GM12874 (cell line): ENCODE measurements at regions not wholly inside any gene's neighbourhood (a gene's known extent, or its start where the extent isn't known, plus 50 kb on each side); places are given as distances from the start of the nearest gene placed in this dataset.

Experiments used
- TF ChIP-seq, protein P1 (sequence below): IDR thresholded peaks from 2 replicates; pipeline ENCODE4 v1.5.1; 2011; ENCODE audit warnings: low read depth, mild to moderate bottlenecking, control low read depth, low read length, moderate library complexity; ENCODE audit not compliant: insufficient read depth

DNA sequence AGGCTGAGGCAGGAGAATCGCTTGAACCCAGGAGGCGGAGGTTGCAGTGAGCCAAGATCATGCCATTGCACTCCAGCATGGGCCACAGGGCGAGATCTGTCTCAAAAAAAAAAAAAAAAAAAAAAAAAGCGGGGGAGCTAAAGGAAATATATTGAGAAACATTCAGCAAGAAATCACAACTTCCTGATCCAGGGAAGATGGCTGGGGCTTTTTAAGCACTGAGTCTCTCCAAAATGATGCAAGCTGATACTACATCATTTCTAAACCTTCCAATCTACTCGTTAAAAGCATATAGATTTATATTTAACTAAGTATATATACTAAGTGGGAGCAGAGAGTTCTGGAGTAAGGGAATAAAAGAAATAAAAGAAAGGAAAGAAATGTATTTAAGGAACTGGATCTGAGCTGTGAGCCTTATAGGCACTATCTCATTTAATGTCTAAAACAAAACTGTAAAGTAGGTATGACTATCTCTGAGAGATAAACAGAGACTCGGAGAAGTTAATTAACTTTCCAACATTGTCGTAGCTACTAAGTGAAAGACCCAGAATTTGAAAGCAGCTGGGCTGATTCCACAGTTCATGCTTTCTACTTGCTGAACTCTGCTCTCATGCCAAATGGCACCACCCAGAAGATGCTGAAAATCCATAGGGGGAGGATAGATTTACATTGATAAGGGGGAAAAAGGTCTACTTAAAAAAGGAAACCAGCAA, 215.0 kb upstream of the MARCKS start:
- TF ChIP-seq, protein P1, sequence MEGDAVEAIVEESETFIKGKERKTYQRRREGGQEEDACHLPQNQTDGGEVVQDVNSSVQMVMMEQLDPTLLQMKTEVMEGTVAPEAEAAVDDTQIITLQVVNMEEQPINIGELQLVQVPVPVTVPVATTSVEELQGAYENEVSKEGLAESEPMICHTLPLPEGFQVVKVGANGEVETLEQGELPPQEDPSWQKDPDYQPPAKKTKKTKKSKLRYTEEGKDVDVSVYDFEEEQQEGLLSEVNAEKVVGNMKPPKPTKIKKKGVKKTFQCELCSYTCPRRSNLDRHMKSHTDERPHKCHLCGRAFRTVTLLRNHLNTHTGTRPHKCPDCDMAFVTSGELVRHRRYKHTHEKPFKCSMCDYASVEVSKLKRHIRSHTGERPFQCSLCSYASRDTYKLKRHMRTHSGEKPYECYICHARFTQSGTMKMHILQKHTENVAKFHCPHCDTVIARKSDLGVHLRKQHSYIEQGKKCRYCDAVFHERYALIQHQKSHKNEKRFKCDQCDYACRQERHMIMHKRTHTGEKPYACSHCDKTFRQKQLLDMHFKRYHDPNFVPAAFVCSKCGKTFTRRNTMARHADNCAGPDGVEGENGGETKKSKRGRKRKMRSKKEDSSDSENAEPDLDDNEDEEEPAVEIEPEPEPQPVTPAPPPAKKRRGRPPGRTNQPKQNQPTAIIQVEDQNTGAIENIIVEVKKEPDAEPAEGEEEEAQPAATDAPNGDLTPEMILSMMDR, result no peak

- TF ChIP-seq, protein P1, result no peak
Observed at GRCh38 chr6:113642714-113643406, 214.3 kb upstream of the MARCKS start.

- TF ChIP-seq, protein P1, result no peak
Observed at GRCh38 chr6:113643407-113643770, 213.8 kb upstream of the MARCKS start.

DNA sequence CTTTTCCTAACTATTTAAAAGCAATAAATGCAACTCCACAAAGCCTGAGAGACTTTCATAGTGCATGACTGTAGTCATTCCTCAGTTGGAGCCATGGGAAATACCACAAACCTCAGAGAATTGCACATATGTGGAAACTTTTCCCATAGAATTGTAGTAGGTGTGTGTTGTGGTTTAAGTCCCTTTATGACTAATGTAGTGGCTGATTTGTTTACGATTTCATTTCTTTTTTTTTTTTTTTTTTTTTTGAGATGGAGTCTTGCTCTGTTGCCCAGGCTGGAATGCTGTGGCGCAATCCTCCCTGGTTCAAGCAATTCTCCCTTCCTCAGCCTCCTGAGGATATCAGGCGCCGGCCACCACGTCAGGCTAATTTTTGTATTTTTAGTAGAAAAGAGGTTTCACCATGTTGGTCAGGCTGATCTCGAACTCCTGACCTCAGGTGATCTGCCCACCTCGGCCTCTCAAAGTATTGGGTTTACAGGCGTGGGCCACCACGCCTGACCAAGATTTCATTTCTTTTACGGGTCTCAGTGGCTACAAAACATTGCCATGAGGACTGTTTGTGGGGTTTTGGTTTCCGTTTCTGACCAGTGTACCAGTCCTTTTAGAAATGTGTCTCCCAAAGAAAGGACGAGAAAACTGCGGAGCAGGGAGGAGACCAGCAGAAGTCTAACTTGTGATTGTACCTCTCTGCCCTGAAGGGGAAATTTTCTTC, 212.1 kb upstream of the MARCKS start:
- TF ChIP-seq, protein P1, result no peak

GRCh38 chr6:113645576-113645970, 211.6 kb upstream of the MARCKS start:
- TF ChIP-seq, protein P1, result no peak

GRCh38 chr6:113645986-113646385, 211.2 kb upstream of the MARCKS start:
- TF ChIP-seq, protein P1, result no peak

GRCh38 chr6:113646701-113647100, 210.4 kb upstream of the MARCKS start:
- TF ChIP-seq, protein P1, result no peak
